HG02884 (cell line): ENCODE measurements at regions not wholly inside any gene's neighbourhood (a gene's known extent, or its start where the extent isn't known, plus 50 kb on each side); places are given as distances from the start of the nearest gene placed in this dataset.

Experiments
- ATAC-seq: cut with Tn5 transposase; IDR thresholded peaks from one replicate; pipeline ENCODE4 v1.9.1; 2021; ENCODE audit warnings: mild to moderate bottlenecking, moderate library complexity; ENCODE audit not compliant: unreplicated experiment

DNA sequence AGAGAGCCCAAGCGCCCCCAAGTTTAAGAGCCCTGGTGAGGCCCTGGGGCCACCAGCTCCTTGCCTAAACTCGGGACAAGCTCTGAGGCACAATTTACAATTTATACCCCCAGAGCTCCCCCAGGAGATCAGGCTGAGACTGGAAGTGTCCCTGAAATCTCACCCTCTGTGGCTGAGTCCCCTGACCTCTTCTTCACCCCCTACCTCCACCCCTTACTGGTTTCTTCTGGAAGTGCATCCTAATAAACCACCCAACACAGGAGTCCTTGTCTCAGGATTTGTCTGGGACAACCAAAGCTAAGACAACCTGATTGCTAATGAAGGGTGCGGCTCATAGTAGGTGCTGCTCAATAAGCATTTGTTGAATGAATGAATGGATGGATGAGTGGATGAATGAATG is 206.4 kb downstream of the BCL11B start:
- no peak for ATAC-seq

DNA sequence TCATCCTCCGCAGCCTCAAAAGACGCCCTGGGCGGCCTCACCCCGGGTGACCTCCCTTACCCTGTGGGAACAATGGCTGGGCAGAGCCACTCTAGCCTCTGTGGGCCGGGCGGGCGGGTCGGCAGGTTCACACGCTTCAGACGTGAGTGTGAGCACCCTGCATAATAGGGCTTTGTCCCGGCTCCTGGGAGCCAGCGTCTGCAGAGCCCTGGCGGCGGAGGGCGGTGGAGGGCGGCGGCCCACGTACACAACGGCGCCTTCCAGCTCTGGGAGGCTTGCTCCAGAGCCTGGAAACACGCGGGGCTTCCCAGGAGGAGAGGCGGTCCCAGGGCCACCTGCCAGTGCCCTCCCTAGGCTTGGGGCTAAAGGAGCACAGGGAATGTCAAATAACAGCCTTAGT is 205.6 kb downstream of the BCL11B start:
- no peak for ATAC-seq

DNA sequence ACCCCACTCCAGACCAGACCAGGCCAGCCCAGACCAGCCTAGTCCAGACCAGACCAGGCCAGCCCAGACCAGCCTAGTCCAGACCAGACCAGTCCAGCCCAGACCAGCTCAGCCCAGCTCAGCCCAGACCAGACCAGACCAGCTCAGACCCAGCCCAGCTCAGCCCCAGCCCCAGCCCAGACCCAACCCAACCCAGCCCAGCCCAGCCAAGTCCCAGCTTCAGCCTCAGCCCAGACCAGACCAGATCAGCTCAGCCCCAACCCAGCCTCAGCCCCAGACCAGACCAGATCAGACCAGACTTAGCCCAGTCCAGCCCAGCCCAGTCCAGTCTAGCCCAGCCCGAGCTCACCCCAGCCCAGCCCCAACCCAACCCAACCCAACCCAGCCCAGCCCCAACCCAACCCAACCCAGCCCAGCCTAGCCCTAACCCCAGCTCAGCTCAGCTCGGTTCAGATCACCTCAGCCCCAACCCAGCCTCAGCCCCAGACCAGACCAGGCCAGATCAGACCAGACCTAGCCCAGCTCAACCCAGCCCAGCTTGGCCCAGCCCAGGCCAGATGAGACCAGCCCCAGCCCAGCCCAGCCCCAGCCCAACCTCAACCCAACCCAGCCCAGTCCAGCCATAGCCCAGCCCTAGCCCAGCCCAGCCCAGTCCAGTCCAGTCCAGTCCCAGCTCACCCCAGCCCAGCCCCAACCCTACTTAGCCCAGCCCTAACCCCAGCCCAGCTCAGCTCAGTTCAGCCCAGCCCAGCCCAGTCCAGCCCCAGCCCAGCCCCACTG is 204.7 kb downstream of the BCL11B start:
- ATAC-seq, result no peak

DNA sequence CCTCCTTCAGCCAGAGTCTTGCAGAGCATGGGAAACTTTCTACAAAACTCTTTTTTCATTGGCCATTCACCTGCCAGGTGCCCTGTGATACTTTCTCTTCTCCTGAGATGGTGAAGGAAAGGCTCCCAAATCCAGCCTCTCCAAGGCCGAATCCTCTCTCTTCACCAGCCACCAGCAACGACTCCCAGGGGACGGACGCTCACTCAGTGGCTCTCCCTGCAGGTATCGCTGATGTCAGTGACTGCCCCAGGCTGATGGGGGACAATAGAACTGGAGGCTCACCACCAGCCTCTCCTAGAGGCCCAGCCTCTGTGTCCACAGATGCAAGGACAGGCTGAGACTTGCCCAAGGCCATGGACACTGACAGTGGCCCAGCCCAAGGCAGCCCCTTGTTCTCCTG is 204.1 kb downstream of the BCL11B start:
- ATAC-seq, result no peak

DNA sequence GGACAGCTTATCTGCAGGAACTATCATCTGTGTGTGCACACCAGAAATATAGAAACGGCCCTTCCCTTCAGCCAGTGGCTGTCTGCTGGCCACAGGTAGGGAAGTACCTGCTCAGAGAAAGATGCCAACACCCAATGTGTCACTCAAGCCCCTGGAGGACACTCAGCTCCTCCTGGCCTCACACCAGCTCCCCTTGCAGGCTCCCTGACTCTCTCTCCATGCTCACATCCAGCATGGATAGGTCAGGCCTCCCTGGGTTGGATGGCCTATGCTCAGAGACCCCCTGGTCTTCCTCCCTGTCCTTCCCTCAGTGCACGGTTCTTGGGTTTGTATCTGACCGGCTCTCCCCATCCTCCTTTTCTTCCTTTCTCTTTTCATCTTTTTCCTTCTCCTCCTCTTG is 202.1 kb downstream of the BCL11B start:
- ATAC-seq, result no peak

DNA sequence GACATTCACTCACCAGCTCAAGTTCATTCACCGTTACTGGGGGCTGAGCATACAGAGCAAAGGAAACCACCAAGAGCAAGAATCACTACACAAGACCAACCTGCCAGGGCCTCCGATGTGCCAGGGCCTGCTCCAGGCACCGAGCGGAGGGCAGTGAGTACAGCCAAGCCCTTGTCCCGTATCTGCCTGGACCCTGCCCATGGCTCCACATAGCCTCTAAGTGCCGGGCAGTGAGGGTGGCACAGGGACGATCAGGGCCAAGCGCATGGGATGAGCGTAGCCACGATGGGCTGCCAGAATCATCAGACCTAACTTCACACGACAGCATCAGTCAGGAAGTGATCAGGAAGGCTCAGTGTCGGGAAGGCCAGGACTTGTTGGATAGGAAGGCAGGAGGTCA is 199.6 kb downstream of the BCL11B start:
- no peak for ATAC-seq

DNA sequence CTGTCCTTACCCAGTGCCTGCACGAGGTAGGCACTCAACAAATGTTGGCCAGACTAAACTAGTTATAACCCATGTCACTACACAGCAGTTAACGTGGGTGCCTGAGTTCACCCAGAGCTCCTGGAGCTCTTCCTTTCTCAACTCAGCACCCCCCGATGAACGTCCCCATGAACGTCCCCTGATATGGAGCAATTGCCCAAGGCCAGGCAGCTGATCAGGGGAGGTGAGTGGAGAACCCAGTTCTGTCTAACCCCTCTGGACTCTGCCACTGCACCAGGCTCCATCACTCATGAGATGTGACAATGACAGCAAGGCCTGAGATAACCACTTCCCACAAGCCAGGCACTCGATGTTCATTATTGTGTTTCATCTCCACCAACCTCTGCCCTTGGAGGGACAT is 199.0 kb downstream of the BCL11B start:
- ATAC-seq, result no peak

DNA sequence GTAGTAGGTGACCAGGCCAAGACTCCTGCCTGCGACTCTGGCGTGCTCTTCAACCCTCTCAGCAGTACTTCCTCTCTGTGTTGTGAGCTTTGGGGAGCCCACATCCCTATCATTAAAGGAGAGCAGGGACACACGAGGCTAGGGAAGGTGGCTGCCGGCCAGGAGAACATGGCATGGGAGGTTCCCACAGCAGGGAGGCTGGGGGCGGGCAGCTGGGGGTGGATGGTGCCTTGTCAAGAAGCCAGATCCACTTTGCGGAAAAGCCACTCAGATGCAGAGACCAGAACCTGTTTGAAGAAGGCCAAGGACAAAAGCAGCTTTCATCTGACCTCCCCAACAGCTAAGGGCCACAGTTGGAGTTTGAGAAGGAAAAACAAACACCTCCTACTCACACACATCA is 198.6 kb downstream of the BCL11B start:
- ATAC-seq, result no peak

DNA sequence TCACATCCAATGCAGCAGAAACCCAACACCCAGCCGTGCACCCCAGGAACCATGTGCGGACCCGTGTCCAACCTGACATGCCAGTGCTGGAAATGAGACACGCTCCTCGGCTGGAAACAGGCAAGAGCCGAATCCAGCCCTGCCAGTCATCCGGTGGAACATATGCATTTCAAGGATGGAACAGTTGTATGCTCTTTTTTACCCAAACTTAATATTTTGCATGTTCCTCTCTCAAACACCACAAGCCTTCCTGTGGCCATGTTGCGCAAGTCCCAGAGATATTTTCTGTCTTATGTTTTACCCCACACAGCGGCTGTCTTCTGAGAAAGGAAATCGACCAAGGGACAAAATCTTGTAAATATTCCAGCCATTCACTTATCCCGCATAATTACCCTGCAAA is 196.9 kb downstream of the BCL11B start:
- no peak for ATAC-seq

DNA sequence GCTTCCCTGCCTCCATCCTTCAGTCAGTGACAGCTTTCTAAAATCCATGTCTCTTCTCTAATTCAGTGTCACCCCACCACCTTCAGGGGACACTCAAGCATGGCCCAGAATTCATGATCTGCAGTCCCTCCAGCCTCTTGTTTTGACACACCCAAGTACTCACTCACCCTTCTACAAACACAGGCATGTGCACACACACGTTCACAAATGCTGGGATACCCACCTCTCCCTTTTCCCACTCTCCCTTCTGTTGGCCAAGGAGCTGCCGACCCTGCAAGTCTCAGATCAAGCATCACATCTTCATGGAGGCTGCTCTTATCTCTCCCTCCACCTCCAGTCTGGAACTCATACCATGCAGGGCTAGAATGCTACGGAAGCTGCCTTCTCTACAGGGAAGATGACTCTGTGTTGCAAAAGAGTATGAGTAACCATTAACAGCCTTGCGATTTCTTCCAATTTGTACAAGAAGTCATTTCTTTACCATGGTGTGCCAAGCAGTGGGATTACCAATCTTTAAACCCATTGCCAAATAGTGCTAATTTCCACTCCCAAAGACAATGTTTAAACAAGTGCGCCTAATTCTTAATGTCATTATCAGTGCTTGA is 196.1 kb downstream of the BCL11B start:
- no peak for ATAC-seq

DNA sequence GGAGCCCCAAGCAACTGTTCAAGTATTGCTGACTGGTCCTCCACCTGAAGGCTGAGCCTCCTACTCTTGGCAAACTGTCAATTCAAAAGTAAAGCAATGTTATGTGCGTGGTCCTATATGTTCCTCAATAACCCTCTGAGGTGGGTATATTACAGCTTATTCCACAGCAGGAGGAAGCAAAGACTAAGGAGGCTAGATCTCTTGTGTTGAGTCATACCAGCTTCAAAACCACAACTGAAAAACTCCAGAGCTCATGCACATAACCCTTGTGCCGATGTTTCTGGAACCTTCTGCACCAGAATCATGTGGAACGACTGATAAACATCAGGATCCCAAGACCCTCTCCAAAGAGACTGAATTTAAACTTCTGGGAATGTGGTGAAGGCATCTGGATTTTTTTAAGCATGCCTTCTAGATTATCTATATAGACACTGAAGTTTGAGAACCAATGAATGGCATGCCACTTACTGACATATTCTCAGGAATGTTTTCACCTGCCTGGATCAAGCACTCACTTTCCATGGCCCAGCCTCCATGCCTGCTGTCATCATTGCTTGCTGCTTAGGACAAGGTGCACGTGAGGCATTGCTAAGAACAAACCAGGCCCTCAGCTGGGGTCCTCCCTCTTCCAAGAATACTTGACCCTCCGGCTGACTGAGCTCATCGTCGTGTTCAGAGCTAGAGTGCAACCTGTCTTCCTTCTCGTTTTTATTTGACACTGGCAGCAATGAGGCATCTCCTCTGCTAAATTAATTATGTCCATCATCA is 194.7 kb downstream of the BCL11B start:
- no peak for ATAC-seq

DNA sequence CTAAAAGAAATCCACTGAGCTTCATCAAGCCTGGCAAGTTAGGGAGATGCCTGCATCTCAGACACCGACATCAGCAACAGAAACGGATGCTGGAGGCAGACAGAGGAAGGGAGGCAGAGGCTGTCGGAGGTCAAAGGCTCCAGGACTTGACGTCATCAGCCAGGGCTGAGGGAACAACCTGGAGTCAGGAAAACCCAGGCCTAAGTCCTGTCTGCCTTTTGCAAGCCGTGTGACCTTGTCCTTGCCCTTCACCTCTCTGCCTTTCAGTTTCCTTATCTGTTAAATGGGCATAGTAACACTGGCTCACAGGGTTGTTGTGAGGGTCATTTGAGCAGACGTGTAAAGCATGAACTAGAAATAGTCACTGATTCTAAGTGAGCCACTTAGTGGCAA is 194.2 kb downstream of the BCL11B start:
- no peak for ATAC-seq

DNA sequence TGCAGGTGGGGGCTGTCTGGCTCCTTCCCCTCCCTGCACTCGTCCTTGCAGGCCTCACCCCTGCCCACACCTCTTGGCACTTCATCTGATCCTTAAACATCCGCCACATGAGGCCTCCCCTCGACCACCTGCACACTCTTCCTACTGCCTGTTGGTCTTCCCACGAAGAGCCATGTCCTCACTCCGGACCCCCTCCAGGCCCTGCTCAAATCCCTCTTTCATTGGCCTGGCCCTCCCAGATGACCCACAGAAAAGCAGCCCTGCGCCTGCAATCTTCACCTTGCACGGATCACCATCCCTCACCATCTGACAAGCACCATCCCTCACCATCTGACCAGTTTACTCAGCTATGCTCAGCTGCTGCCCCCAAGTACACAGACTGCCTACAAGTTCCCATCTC is 193.6 kb downstream of the BCL11B start:
- no peak for ATAC-seq

DNA sequence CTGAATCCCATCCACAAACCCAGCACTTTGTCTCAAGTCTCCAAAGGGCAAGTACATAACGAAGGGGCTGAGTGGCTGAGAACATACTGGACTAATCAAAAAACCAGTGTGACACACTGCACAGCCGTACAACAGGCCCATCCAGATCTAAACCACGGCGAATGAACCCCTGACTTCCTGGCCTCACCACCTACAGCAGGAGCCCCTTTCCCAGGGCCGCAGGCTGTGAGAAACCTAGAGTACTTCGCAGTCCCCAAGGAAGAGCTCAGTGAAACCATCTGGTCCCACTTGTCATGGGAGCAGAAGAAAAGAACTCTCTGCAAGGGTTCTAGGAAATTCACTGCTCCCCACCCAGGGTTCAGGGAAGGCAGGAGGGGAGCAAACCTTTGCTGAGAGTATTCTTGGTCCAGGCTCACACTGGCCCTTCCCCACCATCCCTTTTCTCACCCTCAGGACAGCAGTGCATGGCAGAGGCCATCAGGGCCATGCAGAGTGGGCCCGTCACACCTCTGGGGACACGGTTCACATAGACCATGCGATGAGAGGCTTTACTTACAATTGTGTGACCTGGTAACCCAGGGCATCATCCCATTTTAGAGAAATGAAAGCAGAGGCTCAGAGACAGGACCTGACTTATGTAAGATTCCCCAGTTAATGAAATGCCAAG is 192.8 kb downstream of the BCL11B start:
- no peak for ATAC-seq

DNA sequence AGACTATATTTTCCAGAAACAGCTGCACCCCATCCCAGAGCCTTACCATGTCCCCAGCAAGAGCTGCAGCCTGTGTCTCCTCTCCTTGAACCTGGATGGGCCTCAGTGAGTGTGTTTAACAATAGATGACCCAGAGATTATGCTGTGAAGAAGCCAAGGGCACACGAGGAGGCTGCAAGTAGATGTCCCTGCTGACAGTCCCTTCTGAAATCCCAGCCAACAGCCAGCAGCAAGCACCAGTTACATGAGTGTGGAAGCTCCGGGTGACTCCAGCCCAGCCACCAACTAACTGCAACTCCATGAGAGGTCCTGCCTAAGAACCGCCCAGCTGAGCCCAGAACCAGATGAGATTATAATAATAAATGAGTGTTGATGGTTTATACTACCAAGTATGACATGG is 191.7 kb downstream of the BCL11B start:
- ATAC-seq, result no peak

DNA sequence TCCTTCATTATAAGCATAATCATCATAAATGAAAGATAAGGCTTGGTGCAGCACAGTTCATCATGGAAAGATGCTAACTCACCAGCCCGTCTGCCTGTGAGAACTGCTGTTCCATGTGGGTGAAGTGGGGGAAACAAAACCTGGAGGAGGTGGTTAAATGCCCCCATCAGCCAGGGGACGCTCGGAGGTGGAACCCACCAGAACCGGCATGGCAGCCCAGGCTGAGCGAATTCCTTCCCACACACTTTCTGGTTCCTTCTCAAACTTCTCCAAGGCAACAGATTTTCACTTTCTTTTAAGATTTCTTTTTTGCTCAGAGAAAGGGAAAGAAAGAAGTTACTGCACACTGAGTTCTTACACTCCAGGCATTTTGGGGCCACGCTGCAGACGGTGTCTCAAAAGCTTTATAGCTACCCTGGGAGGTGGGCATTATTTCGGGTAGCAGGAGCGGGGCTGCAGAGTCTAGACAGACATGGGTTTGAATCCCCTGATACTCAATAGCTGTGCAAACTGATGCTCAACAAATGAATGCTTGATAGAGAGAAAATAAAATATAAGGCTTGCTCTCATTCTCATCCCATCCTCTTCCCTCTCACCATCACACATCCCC is 190.7 kb downstream of the BCL11B start:
- no peak for ATAC-seq

DNA sequence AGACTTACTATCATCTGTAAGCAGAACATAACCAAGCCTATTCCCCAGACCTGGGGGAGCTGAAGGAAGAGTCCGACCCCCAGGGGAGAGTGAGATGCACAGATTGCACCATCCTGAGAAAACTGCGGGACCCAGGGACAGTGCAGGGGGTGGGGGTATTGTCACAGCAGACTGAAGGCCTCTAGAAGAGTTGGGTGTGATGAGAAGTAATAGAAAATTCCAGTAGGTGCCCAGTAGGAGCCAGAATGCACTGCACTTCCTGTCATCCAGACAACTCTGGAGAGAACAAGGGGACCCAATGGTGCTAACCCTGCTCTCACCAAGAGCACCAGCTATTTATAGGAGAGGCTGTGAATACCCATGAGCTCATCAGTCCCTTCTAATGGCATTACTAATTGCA is 190.1 kb downstream of the BCL11B start:
- no peak for ATAC-seq

DNA sequence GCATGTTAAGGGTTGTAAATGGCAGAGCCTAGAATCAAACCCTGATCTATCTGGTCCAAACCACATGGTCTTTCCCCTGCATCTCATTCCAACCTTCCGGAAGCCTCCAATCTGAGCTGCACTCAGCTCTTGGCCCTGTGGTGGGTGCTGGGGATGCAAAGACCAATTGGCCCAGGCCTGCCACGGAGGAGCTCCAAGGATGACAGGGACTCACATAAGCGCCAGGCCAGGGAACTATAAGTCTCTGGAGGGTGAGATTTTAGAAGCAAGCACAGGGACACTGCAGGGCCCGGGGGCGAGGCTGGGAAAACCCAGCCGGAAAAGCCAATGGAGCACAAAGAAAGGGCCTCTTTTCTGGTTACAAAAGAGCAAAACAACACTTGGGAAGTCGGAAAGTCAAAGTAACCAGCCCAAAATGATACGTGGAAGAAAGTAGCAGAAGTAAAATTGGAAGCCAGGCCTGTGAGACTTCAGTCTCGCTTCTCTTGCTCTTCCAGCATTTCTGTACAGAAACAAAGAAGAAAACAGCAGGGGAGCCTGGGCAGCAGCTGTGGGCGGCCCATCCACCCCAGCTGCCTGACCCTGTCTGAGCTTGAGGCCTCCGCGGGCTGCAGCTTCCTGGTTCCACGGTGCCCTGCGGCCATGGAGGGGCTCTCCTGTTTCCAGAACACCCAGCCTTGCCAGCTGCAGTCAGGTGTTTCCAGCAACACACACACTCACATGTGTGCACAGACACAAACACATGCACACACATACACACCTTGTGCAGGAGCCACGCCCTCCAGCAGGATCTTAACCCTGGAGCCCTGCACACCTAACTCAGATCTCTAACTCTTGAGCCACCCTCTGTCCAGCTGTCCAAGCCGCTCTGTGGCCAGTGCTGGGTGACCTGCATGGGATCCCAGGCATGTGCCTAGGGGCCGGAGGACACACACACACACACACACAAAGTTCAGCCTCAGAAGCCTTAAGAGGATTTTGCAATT is 178.2 kb downstream of the BCL11B start:
- ATAC-seq, result no peak

DNA sequence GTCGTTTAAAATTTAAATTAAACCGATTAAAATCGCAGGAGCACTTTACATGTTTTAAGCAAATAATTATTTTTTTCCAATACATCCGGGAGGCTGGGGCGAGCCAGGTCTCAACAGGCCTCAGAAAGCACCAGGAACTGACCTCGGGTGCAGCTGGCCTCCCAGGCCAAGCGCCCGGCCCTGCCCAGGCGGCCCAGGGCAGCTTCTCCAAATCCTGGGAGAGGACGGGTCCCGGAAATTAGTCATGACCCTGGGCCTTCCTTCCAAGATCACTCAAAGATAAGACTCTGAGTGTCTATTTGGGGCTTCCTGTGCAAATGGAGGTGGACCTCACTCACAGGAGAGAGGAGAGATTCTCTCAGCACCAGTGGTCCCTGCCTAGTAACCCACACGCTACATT is 177.1 kb downstream of the BCL11B start:
- ATAC-seq, result no peak

DNA sequence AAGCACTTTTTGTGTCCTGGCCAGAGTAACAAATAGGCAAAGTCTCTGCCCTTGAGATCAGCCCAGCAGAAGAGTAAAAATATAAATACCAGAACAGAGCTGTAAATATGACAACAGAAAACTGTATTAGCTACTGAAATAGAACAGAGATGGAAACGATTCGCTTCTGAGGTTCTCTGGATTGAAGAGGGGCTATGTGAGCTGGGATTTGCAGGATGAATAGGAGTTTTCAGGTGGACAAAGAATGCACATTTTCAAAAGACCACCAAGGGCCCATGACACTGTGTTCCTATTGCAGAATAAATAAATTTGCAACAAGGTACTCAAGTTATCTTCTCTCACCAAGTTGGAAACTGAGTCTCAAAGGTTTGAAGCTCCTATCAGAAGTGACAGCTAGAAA is 176.6 kb downstream of the BCL11B start:
- no peak for ATAC-seq
